PFSK-1 (cell line): ENCODE measurements at regions not wholly inside any gene's neighbourhood (a gene's known extent, or its start where the extent isn't known, plus 50 kb on each side); places are given as distances from the start of the nearest gene placed in this dataset.

Source experiments
- FOXP2 ChIP-seq: optimal IDR thresholded peaks from 2 replicates; pipeline ENCODE3; 2011; ENCODE audit warnings: borderline replicate concordance, control low read depth, inconsistent platforms; ENCODE audit not compliant: insufficient read depth; ENCODE audit errors: extremely low read length, extremely low read depth
- POLR2AphosphoS5 ChIP-seq: IDR thresholded peaks from 2 replicates; pipeline ENCODE4 v1.6.1; 2012; ENCODE audit warnings: low read depth, mild to moderate bottlenecking, control low read depth, low read length, moderate library complexity
- SIN3A ChIP-seq: IDR thresholded peaks from 2 replicates; pipeline ENCODE4 v1.6.1; 2012; ENCODE audit warnings: mild to moderate bottlenecking, low read length, moderate library complexity, borderline replicate concordance; ENCODE audit not compliant: insufficient read depth
- TAF1 ChIP-seq: IDR thresholded peaks from 2 replicates; pipeline ENCODE4 v1.6.1; 2012; ENCODE audit warnings: low read length, control low read depth, borderline replicate concordance; ENCODE audit not compliant: insufficient read depth
- TF ChIP-seq, protein P1 (sequence below), 2 experiments: IDR thresholded peaks; 2 replicates each; pipeline versions ENCODE4 v1.6.1 to v1.8.0; 2011 to 2012; ENCODE audit warnings: low read depth in 2 of 2, low read length in 2 of 2, control low read depth in 1 of 2, inconsistent platforms in 1 of 2, mild to moderate bottlenecking in 1 of 2, moderate library complexity in 1 of 2; ENCODE audit not compliant: insufficient read depth in 1 of 2

DNA sequence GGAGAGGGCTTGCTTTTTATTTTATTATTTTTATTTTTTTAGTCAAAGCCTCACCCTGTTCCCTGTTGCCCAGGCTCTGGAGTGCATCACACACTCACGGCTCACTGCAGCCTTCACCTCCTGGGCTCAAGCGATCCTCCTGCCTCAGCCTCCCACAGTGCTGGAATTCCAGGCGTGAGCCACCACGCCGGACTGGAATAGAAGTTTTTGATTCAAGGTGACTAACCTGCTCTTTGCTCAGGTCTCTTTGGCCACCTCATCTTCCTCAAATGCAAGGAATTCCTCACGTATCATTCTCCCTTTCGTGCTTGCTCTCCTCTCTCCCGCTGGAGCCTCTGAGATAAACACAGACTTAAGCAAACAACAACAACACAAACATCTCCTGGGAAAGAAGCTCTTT is 636.8 kb downstream of the ADCYAP1 start:
- TF ChIP-seq, protein P1, sequence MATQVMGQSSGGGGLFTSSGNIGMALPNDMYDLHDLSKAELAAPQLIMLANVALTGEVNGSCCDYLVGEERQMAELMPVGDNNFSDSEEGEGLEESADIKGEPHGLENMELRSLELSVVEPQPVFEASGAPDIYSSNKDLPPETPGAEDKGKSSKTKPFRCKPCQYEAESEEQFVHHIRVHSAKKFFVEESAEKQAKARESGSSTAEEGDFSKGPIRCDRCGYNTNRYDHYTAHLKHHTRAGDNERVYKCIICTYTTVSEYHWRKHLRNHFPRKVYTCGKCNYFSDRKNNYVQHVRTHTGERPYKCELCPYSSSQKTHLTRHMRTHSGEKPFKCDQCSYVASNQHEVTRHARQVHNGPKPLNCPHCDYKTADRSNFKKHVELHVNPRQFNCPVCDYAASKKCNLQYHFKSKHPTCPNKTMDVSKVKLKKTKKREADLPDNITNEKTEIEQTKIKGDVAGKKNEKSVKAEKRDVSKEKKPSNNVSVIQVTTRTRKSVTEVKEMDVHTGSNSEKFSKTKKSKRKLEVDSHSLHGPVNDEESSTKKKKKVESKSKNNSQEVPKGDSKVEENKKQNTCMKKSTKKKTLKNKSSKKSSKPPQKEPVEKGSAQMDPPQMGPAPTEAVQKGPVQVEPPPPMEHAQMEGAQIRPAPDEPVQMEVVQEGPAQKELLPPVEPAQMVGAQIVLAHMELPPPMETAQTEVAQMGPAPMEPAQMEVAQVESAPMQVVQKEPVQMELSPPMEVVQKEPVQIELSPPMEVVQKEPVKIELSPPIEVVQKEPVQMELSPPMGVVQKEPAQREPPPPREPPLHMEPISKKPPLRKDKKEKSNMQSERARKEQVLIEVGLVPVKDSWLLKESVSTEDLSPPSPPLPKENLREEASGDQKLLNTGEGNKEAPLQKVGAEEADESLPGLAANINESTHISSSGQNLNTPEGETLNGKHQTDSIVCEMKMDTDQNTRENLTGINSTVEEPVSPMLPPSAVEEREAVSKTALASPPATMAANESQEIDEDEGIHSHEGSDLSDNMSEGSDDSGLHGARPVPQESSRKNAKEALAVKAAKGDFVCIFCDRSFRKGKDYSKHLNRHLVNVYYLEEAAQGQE (IDR thresholded peaks at IDR 0.05; ENCODE audit: insufficient read depth in 1 of 2, low read depth in 2 of 2, low read length in 2 of 2): no peak
- TF ChIP-seq TAF1: no peak
- TF ChIP-seq FOXP2: no peak

DNA sequence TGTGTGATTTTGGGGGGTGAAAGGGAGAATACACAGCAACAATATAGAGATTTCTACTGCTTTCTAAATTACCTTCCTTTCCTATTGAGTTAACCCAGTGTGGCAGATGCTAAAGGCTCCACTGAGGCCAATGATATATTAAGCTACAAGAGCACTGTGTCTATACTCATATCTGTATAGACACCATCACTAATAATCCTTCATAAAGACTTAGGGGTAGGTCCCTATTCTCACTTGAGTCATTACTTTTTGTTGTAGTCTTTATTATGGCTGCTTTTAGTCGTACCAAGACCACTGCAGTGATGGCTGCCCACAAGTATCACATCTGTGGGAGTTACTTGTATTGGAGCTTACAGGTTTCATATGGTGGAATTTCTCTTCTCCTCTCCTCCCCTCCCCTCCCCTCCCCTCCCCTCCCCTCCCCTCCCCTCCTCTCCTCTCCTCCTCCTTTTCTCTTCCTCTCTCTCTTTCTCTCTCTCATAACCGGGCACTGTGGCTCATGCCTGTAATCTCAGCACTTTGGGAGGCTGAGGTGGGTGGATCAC is 637.6 kb downstream of the ADCYAP1 start:
- TF ChIP-seq FOXP2: no peak
- no peak for TF ChIP-seq SIN3A

DNA sequence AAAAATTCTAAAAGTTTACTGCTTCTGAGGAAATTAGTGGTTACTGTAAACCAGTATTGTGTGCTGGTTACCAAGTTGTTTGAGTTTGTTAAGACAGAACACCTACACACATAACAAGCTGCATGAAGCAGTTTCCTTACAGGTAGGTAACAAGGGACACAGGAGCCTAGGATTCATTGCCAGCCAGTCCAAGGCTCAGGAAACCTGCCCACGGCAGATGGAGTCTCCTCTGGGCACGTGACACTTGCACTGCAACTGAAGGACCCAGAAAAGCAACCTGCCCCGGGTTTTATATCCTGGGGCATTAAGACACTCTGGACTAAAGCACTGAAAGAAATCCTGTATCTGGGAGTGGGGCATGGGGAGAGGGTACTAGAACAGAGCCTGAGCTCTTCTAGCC is 639.3 kb downstream of the ADCYAP1 start:
- TF ChIP-seq POLR2AphosphoS5 (no peak), SIN3A (no peak), FOXP2 (no peak), TAF1 (no peak)

DNA sequence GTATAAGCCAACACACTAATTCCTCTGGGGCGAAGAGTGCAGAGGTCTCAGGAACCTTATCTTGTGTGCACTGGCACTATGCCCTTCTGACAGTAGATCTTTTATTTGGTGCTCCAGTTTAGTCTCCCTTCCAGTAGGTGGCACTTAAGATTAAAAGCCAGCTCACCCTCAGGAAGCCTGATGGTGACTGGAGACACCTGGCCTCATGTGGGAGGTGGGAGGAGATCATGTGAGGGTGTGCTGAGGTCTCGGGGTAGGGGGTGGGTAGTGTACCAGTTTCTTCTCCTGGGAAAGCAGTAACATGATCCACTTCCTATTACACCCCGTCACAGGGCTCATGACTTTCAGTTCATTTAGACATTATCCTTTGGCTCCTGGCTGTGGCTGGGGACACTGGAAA is 654.9 kb downstream of the ADCYAP1 start:
- TF ChIP-seq TAF1: no peak
- no peak for TF ChIP-seq POLR2AphosphoS5
- no peak for TF ChIP-seq SIN3A
- TF ChIP-seq FOXP2: no peak
- TF ChIP-seq, protein P1 (IDR thresholded peaks at IDR 0.05; ENCODE audit: insufficient read depth in 1 of 2, low read depth in 2 of 2, low read length in 2 of 2): no peak

DNA sequence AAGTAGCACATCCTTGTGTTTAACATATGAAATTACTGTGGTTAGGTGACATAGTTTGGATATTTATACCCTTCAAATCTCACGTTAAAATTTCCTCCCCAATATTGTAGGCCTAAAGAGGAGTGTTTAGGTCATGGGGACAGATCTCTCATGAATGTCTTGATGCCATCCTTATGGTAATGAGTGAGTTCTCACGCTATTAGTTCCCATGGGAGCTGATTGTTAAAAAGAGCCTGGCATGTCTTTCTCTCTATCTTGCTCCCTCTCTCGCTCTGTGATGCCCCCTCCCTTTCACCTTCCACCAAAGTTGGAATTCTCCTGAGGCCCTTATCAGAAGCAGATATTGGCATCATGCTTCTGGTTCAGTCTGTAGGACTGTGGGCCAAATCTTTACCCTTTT is 660.1 kb downstream of the ADCYAP1 start:
- TF ChIP-seq POLR2AphosphoS5 (no peak), TAF1 (no peak), SIN3A (no peak), FOXP2 (no peak)
- TF ChIP-seq, protein P1 (IDR thresholded peaks at IDR 0.05; ENCODE audit: insufficient read depth in 1 of 2, low read depth in 2 of 2, low read length in 2 of 2): no peak

DNA sequence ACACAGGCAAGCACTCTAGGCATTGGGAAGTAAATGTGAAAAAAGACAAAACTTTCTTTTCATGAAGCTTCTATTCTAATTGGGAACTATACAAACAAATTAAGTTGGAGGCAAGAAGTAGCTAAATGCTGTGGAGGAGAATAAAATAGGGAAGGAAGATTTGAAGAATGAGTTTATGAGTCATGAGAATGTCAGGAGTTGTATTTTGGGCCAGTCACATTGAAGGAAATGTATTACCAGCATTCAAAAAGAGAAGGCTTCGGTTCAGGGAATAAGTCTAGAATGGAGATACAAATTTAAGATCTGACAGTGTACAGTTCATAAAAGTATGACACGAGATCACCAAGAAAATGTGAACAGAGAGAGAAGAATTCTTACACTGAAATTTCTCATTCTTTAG is 666.5 kb downstream of the ADCYAP1 start:
- no peak for TF ChIP-seq TAF1
- TF ChIP-seq POLR2AphosphoS5: no peak
- TF ChIP-seq, protein P1 (IDR thresholded peaks at IDR 0.05; ENCODE audit: insufficient read depth in 1 of 2, low read depth in 2 of 2, low read length in 2 of 2): no peak
- TF ChIP-seq SIN3A: no peak
- no peak for TF ChIP-seq FOXP2
